ENCODE measurements at regions not wholly inside any gene's neighbourhood (a gene's known extent, or its start where the extent isn't known, plus 50 kb on each side); places are given as distances from the start of the nearest gene placed in this dataset.
"Not testable (repeated sequence)": the region's sequence is repeated elsewhere in the genome, so short reads cannot be mapped to it uniquely, and the experiment has no call there.

- Histone ChIP-seq H3K36me3 (ENCODE audit: control insufficient read depth in 4 of 4, insufficient read depth in 4 of 4, low read length in 4 of 4) (no peaks in the 10 kb centered on the region), H3K27ac (ENCODE audit: low read depth in 1 of 2, low read length in 1 of 2) (no peak overlapping the region), H3K4me1 (ENCODE audit: control insufficient read depth in 5 of 5, insufficient read depth in 5 of 5, low read length in 5 of 5) (no peaks in the 10 kb centered on the region), H3K27me3 (ENCODE audit: control insufficient read depth in 3 of 3, insufficient read depth in 3 of 3, low read length in 2 of 3) (no peaks in the 10 kb centered on the region), H3K9ac (ENCODE audit: insufficient read depth in 1 of 2, low read length in 2 of 2) (no peak overlapping the region), H3K9me3 (ENCODE audit: control insufficient read depth in 4 of 4, insufficient read depth in 3 of 4, low read length in 3 of 4) (no peaks in the 10 kb centered on the region), H3K4me3 (no peak overlapping the region)
- WGBS, 2 donors: 65 to 78% methylated on average over 2 of the region's 2 CpGs
- TF ChIP-seq, protein P1, sequence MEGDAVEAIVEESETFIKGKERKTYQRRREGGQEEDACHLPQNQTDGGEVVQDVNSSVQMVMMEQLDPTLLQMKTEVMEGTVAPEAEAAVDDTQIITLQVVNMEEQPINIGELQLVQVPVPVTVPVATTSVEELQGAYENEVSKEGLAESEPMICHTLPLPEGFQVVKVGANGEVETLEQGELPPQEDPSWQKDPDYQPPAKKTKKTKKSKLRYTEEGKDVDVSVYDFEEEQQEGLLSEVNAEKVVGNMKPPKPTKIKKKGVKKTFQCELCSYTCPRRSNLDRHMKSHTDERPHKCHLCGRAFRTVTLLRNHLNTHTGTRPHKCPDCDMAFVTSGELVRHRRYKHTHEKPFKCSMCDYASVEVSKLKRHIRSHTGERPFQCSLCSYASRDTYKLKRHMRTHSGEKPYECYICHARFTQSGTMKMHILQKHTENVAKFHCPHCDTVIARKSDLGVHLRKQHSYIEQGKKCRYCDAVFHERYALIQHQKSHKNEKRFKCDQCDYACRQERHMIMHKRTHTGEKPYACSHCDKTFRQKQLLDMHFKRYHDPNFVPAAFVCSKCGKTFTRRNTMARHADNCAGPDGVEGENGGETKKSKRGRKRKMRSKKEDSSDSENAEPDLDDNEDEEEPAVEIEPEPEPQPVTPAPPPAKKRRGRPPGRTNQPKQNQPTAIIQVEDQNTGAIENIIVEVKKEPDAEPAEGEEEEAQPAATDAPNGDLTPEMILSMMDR (IDR thresholded peaks at IDR 0.05; ENCODE audit: control extremely low read depth, extremely low read depth): no peak
- ATAC-seq (ENCODE audit: insufficient read depth, low FRiP score) (no peak), DNase-seq (no peak)
Observed at GRCh38 chr3:95826419-95826818, 988.0 kb upstream of the EPHA6 start.

DNA sequence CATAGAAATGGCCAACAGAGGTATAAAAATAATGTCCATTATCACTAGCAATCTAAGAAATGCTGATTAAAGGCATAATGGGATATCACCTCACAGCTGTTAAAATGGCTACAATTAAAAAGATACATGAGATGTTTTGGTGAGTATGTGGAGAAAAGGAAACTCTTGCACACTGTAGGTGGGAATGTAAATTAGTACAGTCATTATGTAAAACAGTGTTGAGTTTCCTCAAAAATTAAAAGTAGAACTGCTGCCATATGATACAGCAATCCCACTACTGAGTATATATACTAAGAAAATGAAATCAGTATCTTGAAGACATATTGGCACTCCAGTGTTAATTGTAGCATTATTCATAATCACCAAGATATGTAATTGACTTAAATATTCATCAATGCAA, 982.2 kb upstream of the EPHA6 start:
- no peak overlapping the region for H3K27ac ChIP-seq (ENCODE audit: low read depth in 1 of 2, low read length in 1 of 2)
- H3K4me3 ChIP-seq: no peak overlapping the region

GRCh38 chr3:95860628-95861027, 953.8 kb upstream of the EPHA6 start:
- 94 to 100% methylated on average over 9 of the region's 9 CpGs for WGBS, 2 donors
- H3K4me3 ChIP-seq; H3K4me1 ChIP-seq (ENCODE audit: control insufficient read depth in 5 of 5, insufficient read depth in 5 of 5, low read length in 5 of 5); DNase-seq; ATAC-seq (ENCODE audit: insufficient read depth, low FRiP score); H3K27ac ChIP-seq (ENCODE audit: low read depth in 1 of 2, low read length in 1 of 2); H3K9ac ChIP-seq (ENCODE audit: insufficient read depth in 1 of 2, low read length in 2 of 2); H3K27me3 ChIP-seq (ENCODE audit: control insufficient read depth in 3 of 3, insufficient read depth in 3 of 3, low read length in 2 of 3); H3K36me3 ChIP-seq (ENCODE audit: control insufficient read depth in 4 of 4, insufficient read depth in 4 of 4, low read length in 4 of 4); H3K9me3 ChIP-seq (ENCODE audit: control insufficient read depth in 4 of 4, insufficient read depth in 3 of 4, low read length in 3 of 4): not testable (repeated sequence)

More for the DNA sequence above, 982.2 kb upstream of the EPHA6 start:
- TF ChIP-seq, protein P1 (IDR thresholded peaks at IDR 0.05; ENCODE audit: control extremely low read depth, extremely low read depth): no peak
- Histone ChIP-seq H3K4me1 (ENCODE audit: control insufficient read depth in 5 of 5, insufficient read depth in 5 of 5, low read length in 5 of 5) (no peaks in the 10 kb centered on the region), H3K9me3 (ENCODE audit: control insufficient read depth in 4 of 4, insufficient read depth in 3 of 4, low read length in 3 of 4) (peaks cover 0 to 4% (median 0%) of the 10 kb centered on the region in 4 donors), H3K36me3 (ENCODE audit: control insufficient read depth in 4 of 4, insufficient read depth in 4 of 4, low read length in 4 of 4) (no peaks in the 10 kb centered on the region), H3K9ac (ENCODE audit: insufficient read depth in 1 of 2, low read length in 2 of 2) (no peak overlapping the region), H3K27me3 (ENCODE audit: control insufficient read depth in 3 of 3, insufficient read depth in 3 of 3, low read length in 2 of 3) (no peaks in the 10 kb centered on the region)
- ATAC-seq (ENCODE audit: insufficient read depth, low FRiP score): no peak
- no peak for DNase-seq

DNA sequence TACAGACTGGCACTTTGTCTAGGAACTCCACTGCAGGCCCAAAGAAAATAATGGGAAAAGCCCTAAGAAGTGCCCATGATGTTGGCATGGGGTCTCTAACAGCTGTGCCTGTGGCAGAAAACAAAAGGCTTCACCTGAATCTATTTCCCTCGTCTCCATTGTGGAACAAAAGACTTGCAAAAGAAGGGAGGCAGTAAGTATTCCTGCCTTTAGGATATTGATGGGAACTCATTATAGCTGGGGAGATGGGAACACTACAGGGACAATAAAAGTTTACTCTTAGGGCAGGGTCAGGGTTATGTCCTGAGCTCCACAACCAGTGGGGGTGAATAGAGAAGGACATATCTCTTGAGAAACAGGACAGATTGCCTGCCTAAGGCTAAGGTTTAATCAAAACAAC, 930.6 kb upstream of the EPHA6 start:
- Histone ChIP-seq H3K27me3 (ENCODE audit: control insufficient read depth in 3 of 3, insufficient read depth in 3 of 3, low read length in 2 of 3) (no peaks in the 10 kb centered on the region), H3K4me3 (no peak overlapping the region), H3K9ac (ENCODE audit: insufficient read depth in 1 of 2, low read length in 2 of 2) (no peak overlapping the region), H3K9me3 (ENCODE audit: control insufficient read depth in 4 of 4, insufficient read depth in 3 of 4, low read length in 3 of 4) (no peaks in the 10 kb centered on the region), H3K27ac (ENCODE audit: low read depth in 1 of 2, low read length in 1 of 2) (no peak overlapping the region), H3K4me1 (ENCODE audit: control insufficient read depth in 5 of 5, insufficient read depth in 5 of 5, low read length in 5 of 5) (no peaks in the 10 kb centered on the region), H3K36me3 (ENCODE audit: control insufficient read depth in 4 of 4, insufficient read depth in 4 of 4, low read length in 4 of 4) (no peaks in the 10 kb centered on the region)
- DNase-seq: no peak
- TF ChIP-seq, protein P1 (IDR thresholded peaks at IDR 0.05; ENCODE audit: control extremely low read depth, extremely low read depth): no peak
- WGBS, 2 donors: 67 to 76% methylated on average over 1 of the region's 1 CpG
- ATAC-seq (ENCODE audit: insufficient read depth, low FRiP score): no peak
